C4-2B (cell line): ENCODE measurements at regions not wholly inside any gene's neighbourhood (a gene's known extent, or its start where the extent isn't known, plus 50 kb on each side); places are given as distances from the start of the nearest gene placed in this dataset.
"Not testable (repeated sequence)": the region's sequence is repeated elsewhere in the genome, so short reads cannot be mapped to it uniquely, and the experiment has no call there.

Experiments
- ZFX ChIP-seq: fragments of 450-650 bp; IDR thresholded peaks from 2 replicates; pipeline ENCODE4 v1.6.1; 2017
- TF ChIP-seq, protein P1 (sequence below): fragments of 450-650 bp; conservative IDR thresholded peaks from 2 replicates; pipeline ENCODE4 v1.5.1; 2017; ENCODE audit warnings: mild to moderate bottlenecking

- TF ChIP-seq, protein P1, sequence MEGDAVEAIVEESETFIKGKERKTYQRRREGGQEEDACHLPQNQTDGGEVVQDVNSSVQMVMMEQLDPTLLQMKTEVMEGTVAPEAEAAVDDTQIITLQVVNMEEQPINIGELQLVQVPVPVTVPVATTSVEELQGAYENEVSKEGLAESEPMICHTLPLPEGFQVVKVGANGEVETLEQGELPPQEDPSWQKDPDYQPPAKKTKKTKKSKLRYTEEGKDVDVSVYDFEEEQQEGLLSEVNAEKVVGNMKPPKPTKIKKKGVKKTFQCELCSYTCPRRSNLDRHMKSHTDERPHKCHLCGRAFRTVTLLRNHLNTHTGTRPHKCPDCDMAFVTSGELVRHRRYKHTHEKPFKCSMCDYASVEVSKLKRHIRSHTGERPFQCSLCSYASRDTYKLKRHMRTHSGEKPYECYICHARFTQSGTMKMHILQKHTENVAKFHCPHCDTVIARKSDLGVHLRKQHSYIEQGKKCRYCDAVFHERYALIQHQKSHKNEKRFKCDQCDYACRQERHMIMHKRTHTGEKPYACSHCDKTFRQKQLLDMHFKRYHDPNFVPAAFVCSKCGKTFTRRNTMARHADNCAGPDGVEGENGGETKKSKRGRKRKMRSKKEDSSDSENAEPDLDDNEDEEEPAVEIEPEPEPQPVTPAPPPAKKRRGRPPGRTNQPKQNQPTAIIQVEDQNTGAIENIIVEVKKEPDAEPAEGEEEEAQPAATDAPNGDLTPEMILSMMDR = not testable (repeated sequence)
- not testable (repeated sequence) for TF ChIP-seq ZFX
These were observed 198.0 kb downstream of the LRRC70 start for GRCh38 chr5:62776592-62776991.
